ENCODE measurements at regions not wholly inside any gene's neighbourhood (a gene's known extent, or its start where the extent isn't known, plus 50 kb on each side); places are given as distances from the start of the nearest gene placed in this dataset.

DNA sequence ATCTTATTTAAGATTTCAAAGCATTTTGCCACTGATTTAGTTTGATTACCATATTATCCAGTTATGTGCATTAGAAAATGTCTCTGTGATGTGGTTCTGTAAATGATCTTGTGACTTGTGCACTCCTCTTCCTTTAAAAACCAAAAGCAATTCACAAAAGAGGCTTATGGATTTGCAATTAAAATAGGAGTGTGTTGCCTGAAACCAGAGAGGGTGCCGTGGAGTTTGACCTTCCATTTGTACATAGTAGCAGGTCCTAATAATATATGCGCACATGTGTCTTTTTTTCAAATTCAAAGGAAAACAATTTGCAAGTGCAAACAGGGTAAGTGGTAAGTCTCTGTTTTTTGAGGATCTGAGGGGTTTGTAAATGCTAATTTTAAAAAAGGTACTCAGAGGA, 470.9 kb downstream of the VRK1 start:
- Histone ChIP-seq H3K27me3 (ENCODE audit: control insufficient read depth in 3 of 3, insufficient read depth in 3 of 3, low read length in 2 of 3) (no peaks in the 10 kb centered on the region), H3K27ac (ENCODE audit: low read depth in 1 of 2, low read length in 1 of 2) (no peak overlapping the region), H3K4me3 (no peak overlapping the region), H3K4me1 (ENCODE audit: control insufficient read depth in 5 of 5, insufficient read depth in 5 of 5, low read length in 5 of 5) (no peaks in the 10 kb centered on the region), H3K9ac (ENCODE audit: insufficient read depth in 1 of 2, low read length in 2 of 2) (no peak overlapping the region), H3K36me3 (ENCODE audit: control insufficient read depth in 4 of 4, insufficient read depth in 4 of 4, low read length in 4 of 4) (no peaks in the 10 kb centered on the region), H3K9me3 (ENCODE audit: control insufficient read depth in 4 of 4, insufficient read depth in 3 of 4, low read length in 3 of 4) (peaks cover 0 to 2% (median 0%) of the 10 kb centered on the region in 4 donors)
- ATAC-seq (ENCODE audit: insufficient read depth, low FRiP score) (no peak), DNase-seq (no peak)
- TF ChIP-seq, protein P1, sequence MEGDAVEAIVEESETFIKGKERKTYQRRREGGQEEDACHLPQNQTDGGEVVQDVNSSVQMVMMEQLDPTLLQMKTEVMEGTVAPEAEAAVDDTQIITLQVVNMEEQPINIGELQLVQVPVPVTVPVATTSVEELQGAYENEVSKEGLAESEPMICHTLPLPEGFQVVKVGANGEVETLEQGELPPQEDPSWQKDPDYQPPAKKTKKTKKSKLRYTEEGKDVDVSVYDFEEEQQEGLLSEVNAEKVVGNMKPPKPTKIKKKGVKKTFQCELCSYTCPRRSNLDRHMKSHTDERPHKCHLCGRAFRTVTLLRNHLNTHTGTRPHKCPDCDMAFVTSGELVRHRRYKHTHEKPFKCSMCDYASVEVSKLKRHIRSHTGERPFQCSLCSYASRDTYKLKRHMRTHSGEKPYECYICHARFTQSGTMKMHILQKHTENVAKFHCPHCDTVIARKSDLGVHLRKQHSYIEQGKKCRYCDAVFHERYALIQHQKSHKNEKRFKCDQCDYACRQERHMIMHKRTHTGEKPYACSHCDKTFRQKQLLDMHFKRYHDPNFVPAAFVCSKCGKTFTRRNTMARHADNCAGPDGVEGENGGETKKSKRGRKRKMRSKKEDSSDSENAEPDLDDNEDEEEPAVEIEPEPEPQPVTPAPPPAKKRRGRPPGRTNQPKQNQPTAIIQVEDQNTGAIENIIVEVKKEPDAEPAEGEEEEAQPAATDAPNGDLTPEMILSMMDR (IDR thresholded peaks at IDR 0.05; ENCODE audit: control extremely low read depth, extremely low read depth): no peak
- WGBS, 2 donors: 72 to 86% methylated on average over 2 of the region's 2 CpGs

GRCh38 chr14:97270308-97270707, 473.1 kb downstream of the VRK1 start:
- Histone ChIP-seq H3K4me3 (no peak overlapping the region), H3K9me3 (ENCODE audit: control insufficient read depth in 4 of 4, insufficient read depth in 3 of 4, low read length in 3 of 4) (no peaks in the 10 kb centered on the region), H3K27me3 (ENCODE audit: control insufficient read depth in 3 of 3, insufficient read depth in 3 of 3, low read length in 2 of 3) (peaks cover 0 to 2% (median 1%) of the 10 kb centered on the region in 3 donors), H3K36me3 (ENCODE audit: control insufficient read depth in 4 of 4, insufficient read depth in 4 of 4, low read length in 4 of 4) (no peaks in the 10 kb centered on the region), H3K27ac (ENCODE audit: low read depth in 1 of 2, low read length in 1 of 2) (no peak overlapping the region), H3K9ac (ENCODE audit: insufficient read depth in 1 of 2, low read length in 2 of 2) (no peak overlapping the region), H3K4me1 (ENCODE audit: control insufficient read depth in 5 of 5, insufficient read depth in 5 of 5, low read length in 5 of 5) (no peaks in the 10 kb centered on the region)
- TF ChIP-seq, protein P1 (IDR thresholded peaks at IDR 0.05; ENCODE audit: control extremely low read depth, extremely low read depth): no peak
- ATAC-seq (ENCODE audit: insufficient read depth, low FRiP score) (no peak), DNase-seq (no peak)
- 75 to 84% methylated on average over 4 of the region's 4 CpGs for WGBS, 2 donors

DNA sequence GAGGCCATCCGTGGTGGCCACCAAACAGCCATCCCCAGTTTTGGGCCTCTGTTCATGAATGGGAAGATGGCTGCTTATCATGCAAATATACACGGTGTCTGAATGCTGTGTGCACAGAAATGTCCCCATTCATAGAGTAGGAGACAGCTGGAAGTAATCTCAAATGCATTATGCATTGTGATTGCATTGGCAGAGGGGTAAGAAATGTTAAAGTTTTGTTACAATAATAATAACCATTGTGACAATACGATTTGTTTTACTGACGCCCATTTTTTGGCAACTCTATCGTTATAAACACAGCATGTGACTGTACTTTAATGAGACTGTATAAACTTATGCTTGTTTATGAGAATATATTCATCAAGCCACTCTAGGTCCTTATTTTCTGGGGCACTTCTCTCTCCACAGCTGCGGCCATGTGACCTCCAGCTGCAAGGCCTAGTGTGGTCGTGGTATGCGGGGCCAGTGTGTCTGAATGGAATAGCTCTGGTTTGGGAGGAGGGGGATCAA, 474.3 kb downstream of the VRK1 start:
- ATAC-seq (ENCODE audit: insufficient read depth, low FRiP score): no peak
- DNase-seq: peak; percentile 26 to 61 (median 49)
- Histone ChIP-seq H3K9me3 (ENCODE audit: control insufficient read depth in 4 of 4, insufficient read depth in 3 of 4, low read length in 3 of 4) (no peaks in the 10 kb centered on the region), H3K4me3 (no peak overlapping the region), H3K36me3 (ENCODE audit: control insufficient read depth in 4 of 4, insufficient read depth in 4 of 4, low read length in 4 of 4) (no peaks in the 10 kb centered on the region), H3K27ac (ENCODE audit: low read depth in 1 of 2, low read length in 1 of 2) (no peak overlapping the region), H3K4me1 (ENCODE audit: control insufficient read depth in 5 of 5, insufficient read depth in 5 of 5, low read length in 5 of 5) (no peaks in the 10 kb centered on the region), H3K27me3 (ENCODE audit: control insufficient read depth in 3 of 3, insufficient read depth in 3 of 3, low read length in 2 of 3) (peaks cover 0 to 5% (median 2%) of the 10 kb centered on the region in 3 donors), H3K9ac (ENCODE audit: insufficient read depth in 1 of 2, low read length in 2 of 2) (no peak overlapping the region)
- WGBS, 2 donors: 76 to 77% methylated on average over 8 of the region's 8 CpGs
- TF ChIP-seq, protein P1 (IDR thresholded peaks at IDR 0.05; ENCODE audit: control extremely low read depth, extremely low read depth): no peak

DNA sequence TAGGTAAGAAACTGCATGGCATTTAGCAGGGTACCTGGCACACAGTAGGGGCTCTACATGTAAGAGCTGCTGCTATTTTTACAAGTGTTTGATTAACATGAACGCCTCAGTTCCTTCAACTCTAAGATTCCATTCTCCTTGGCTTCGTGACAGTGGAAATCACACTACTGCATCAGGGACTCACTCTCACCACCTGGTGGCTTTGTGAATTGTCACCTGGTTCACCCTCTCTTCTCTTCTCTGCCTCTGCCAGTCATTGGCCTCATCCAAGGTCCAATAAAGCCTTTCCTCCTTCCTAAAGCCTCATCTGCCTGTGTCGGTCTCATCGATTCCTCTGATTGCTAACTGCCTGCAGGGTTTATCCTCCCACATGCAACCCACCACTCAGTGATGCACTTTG, 476.4 kb downstream of the VRK1 start:
- no peak overlapping the region for H3K4me3 ChIP-seq
- no peaks in the 10 kb centered on the region for H3K4me1 ChIP-seq (ENCODE audit: control insufficient read depth in 5 of 5, insufficient read depth in 5 of 5, low read length in 5 of 5)
- H3K27me3 ChIP-seq (ENCODE audit: control insufficient read depth in 3 of 3, insufficient read depth in 3 of 3, low read length in 2 of 3): peaks cover 0 to 7% (median 2%) of the 10 kb centered on the region in 3 donors
- no peak overlapping the region for H3K27ac ChIP-seq (ENCODE audit: low read depth in 1 of 2, low read length in 1 of 2)
- no peaks in the 10 kb centered on the region for H3K36me3 ChIP-seq (ENCODE audit: control insufficient read depth in 4 of 4, insufficient read depth in 4 of 4, low read length in 4 of 4)
- ATAC-seq (ENCODE audit: insufficient read depth, low FRiP score) (no peak), DNase-seq (no peak)
- TF ChIP-seq, protein P1 (IDR thresholded peaks at IDR 0.05; ENCODE audit: control extremely low read depth, extremely low read depth): no peak
- 76 to 77% methylated on average over 4 of the region's 4 CpGs for WGBS, 2 donors
- H3K9me3 ChIP-seq (ENCODE audit: control insufficient read depth in 4 of 4, insufficient read depth in 3 of 4, low read length in 3 of 4): no peaks in the 10 kb centered on the region
- H3K9ac ChIP-seq (ENCODE audit: insufficient read depth in 1 of 2, low read length in 2 of 2): no peak overlapping the region

Measured in lung (tissue), 11 donors.